Midbrain (tissue), 1 donor: ENCODE measurements at regions not wholly inside any gene's neighbourhood (a gene's known extent, or its start where the extent isn't known, plus 50 kb on each side); places are given as distances from the start of the nearest gene placed in this dataset.

Experiments used
- DNase-seq: peaks from one replicate; lab custom pipeline; 2025; lab: John Stamatoyannopoulos, UW

DNA sequence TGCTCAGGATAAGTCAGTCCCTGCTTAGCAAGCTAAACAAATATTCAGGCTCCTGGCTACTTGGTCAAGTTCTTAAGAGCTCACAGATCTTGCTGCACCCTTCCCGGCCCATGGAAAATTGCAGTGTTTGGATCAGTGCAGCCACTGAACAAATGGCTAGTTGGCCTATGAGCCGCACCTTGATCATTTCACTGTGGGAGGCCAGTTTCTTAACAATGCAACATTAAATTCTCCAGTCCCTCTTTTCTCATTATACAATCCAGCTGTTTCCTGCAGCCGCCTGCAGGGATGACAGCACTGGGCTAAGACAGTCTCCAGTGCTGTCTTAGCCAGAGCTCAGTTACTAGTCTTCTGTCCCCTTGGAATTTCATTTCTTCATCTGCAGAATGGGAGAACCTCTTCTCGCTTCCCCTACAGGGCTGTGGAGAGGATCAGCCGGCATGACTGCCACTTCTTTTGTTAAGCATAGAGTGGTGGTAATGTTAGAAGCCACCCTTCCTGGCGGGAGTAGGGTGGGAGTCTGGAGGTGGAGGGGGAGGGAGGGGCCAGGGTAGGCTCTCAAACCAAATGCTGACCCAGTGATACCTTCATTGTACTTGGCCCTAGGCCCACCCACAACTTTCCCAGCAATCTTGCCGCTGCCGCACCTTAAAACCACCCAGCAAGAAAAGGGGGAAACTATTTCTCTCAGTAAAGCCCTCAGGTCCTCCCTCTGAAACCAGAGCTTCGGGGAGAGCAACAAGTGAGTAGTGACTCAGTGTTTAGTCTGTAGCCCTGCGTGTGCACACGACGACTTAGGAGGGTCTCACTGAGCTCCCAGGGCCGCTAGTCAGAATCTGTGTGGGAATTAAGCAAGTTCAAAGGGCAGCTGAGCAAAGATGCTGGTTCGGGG, 145.7 kb downstream of the NUAK1 start:
- DNase-seq = no peak

DNA sequence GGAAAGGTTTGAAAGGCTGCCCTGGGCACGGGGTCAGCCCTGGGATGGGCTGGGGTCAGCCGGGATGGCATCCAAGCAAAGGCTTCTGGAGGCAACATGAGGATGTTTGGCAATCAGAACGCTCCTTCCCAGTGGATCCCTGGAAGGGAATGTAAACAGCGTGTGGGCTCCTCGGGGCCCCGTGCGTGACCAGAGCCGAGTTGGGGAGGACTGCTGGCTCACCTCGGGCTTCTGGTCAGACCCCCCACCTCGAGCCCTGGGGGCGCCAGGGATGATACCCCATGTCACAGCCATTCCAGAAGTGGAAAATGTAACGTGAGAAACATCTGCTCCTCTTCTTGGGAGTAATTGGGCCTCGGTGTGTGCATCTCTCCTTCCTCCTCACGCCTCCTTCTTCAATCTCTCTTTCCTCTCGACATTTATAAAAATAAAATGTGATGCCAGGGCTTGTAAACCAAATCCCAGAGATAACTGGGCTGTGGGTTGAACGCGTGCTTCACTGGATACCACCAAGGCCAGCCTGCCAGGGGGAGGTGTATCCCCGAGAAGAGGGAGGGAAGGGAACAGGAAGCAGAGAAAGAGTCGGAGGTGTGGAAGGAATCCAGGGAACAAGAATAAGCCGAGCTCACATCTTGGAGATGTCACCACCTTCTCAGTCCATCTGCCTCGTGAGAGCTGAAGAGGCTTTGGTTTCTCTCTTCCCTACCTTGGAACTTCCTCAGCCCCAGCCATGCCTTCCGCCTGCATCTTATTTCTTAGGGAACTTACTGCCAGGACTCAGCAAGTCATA, 144.8 kb downstream of the NUAK1 start:
- DNase-seq = no peak

DNA sequence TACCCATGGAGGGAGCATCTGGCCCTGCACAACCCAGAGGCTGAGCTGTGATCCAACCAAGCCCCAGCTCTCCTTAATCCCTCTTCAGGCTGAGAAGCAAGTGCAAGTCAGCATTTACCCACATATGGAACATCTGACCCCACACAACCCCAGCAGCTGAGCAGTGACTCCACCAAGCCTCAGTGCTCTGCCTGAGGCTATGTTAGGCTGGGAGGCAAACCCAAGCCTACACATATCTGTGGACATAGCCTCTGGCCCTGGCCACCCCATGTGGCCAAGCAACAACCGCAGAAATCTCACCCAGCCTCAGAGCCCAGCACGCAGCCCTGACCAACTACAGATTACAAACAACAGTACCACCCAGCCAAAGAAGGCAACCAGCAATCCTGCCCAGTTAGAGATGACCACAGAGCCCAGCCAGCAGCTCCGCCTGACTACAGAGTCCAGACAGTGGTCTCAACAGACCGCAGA, 142.8 kb downstream of the NUAK1 start:
- no peak for DNase-seq

DNA sequence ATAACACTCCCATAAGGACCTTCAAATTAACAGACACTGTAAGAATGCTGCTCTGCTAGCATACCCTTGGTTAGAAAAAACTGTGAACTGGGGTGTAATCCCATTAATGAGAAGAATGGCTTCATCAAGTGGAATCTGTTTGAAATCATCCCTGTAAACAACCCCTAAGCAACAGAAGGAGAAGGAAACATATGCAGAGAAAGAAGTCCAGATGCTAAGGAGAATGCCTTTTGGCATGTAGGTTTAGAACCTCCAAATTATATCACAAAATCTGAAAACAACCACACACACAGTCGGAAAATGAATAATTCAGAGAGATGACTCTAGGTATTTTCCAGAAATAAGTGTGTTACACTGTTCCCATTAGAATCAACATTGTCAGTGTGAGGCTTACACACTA, 140.2 kb downstream of the NUAK1 start:
- no peak for DNase-seq

DNA sequence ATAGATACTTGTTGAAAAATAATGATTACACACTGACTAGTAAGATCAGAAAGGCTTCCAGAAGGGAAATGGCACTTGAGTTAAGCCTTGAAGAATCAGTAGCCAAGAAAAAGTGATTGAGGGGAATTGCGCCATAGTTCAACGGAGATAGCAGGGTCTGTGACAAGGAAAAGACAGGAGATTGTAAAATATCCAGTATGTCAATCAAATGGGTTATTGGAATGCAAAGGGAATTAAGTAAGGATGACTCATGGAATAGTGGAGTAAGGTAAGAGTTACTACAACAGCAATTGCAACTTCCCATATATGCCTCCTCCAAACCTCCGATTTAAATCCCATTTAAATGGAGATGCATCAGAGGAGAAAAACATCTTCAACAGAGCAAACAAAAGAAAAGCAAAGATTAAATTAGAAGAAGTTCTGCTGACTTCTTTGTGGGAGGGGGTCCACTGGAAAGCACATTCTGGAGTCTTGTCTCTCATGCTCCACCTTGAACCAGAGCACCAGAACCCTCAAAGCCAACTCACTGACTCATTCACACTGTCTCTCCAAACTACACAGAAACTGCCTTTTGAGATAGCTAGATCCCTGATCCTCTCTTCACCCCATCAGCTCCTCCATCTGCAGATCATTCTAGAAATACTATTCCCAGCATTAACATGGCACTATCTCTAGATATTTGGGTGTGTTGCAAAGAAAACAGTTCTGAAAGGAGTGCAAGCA, 138.2 kb downstream of the NUAK1 start:
- no peak for DNase-seq

DNA sequence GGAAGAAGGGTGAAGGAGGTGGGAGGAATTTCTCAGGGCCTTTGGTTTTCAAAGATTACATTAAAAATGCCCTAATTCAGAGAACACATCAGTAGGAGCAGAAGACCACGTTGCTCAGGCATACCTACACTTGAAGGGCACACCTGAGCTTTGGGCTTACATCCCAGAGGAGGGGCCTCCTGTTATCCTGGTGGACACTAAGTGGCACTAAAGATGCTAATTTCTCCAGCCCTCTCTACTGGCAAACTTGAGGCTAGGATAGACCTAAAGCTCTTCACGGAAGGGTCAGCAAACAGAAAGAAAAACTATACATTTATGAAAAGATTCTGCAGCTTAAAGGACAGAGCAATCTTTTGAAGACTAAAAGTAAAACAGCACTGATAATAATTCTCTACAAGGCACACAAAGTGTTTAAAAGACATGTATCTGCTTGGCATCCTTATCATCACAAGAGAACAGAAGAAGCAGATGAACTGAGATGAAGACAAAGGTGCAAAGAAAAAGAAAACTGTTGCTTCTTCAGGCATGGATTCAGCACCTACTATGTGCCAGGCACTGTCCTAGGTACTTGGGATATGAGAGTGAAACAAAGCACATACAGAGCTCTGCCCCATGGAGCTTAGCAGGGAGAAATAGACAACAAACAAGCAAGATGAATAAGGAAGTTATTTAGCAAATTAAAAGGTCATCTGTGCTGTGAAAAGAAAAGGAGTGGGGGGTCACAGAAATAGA, 137.5 kb downstream of the NUAK1 start:
- no peak for DNase-seq

DNA sequence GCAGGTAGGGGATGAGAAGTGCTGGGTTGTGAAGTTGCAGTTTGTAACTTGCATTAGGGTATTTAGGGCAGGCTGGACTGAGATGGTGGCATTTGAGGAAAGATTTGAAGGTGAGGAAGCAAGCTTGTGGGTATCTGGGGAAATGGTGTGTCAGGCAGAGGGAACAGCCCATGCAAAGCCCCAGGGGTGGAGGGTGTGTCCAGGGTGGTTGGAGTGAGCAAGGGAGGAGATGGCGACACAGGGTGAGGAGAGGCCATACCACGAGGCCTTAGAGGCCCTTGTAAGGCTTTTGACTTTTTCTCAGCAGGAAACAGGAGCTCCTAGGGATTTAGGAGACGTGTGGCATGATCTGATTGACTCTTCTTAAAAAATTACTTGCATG, 136.9 kb downstream of the NUAK1 start:
- no peak for DNase-seq

DNA sequence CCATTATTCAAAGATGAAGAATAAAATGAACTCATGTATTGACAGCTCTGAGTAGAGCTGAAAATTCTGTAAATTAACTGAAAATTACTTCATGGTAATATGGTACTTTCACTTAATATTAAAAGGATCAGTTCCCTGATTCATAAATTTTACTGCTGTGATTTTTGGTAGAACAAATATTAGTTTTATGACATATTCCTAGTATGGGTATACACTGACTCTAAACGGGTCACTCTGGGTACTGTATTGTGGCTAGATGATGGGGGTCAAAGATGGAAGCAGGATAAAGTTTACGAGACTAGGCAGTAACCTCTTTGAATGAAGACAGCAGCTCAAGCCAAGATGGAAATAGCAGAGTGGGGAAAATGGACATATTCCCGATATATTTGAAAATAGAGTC, 135.5 kb downstream of the NUAK1 start:
- DNase-seq = no peak

DNA sequence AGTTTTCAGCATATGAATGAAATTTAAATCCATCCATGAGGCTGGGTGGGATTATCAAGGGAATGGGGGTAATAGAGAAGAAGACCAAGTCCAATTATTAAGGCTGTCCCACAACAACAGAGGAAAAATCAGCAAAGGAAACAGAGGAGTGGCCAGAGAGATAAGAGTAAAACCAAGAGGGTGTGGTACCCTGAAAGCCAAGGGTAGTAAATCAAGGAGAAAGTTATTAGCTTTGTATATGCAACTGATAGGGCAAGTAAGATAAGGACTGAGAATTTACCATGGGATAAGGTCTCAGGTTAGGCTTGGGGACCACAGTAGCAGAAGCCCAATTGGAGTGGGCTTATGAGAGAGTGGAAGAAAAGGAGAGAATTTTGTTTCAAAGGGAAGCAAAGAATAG, 134.5 kb downstream of the NUAK1 start:
- no peak for DNase-seq

DNA sequence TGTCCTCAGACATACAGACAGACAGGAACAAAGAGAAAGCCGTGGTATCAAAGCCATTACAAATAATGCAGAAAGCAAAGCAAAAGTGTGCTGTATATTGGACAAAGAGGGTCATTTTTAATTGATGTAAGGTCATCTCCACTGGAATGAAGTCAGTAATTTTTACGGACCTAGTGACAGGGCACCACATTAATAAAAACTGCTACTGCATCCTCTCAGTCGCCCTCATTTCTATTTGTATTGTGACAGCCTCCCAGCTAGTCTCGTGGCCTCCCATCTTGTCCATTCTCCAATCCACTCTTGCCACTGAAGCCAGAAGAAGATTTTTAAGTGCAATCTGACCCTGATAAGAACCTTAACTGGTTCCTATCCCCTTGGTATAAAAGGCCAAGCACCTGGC, 132.4 kb downstream of the NUAK1 start:
- DNase-seq = no peak

DNA sequence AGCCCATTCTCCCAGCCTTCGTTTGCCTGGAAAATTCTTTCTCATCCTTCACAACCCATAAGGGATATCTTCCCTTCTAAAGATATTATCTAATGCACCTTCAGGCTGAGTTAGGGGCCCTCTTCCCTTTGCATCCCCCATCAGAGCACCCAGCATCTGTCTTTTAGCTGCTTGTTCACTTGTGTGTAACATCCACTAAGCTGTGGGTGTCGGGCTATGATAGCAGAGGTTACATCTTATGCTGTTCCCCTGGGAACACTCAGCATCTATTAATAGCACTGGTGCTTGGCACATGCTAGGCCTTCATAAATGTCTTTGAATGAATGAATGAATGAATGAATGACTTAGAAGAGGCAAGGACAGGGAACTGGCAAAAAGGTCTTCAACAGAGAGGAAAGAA, 131.8 kb downstream of the NUAK1 start:
- DNase-seq = no peak

DNA sequence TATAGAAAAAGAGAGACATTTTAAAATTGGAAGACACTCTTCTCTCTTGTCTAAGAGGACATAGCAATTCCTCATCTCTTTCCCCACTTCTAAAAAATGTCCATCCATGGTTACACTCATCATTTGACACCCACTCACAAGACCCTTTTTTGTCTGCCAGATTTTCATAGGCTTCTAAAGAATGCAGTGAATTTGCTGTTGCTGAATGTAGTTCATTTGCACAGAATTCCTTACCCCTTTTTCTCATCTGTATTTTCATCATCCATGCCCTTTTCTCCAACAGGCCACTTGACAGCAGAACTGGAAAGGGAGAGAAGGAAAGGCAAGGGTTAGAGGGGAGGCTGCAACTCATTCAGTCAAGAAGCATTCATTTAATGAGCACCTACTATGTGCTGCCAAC, 128.0 kb downstream of the NUAK1 start:
- DNase-seq = no peak
